GM06990 (cell line): ENCODE measurements at regions not wholly inside any gene's neighbourhood (a gene's known extent, or its start where the extent isn't known, plus 50 kb on each side); places are given as distances from the start of the nearest gene placed in this dataset.

Source experiments
- DNase-seq: peaks from one replicate; pipeline ENCODE4 v3.0.0-alpha.2; 2011; ENCODE audit not compliant: insufficient read length; ENCODE audit errors: extremely low read depth
- H3K27me3 ChIP-seq: replicated peaks from 2 replicates; pipeline ENCODE4 v1.6.0; 2011; ENCODE audit warnings: low read length; ENCODE audit not compliant: control insufficient read depth, insufficient read depth
- H3K36me3 ChIP-seq: 2 replicates; pipeline ENCODE4 v1.5.1; 2011; ENCODE audit warnings: low read length; ENCODE audit not compliant: control insufficient read depth, insufficient read depth
- H3K4me3 ChIP-seq: replicated peaks from 2 replicates; pipeline ENCODE4 v1.5.1; 2011; ENCODE audit warnings: low read depth, mild to moderate bottlenecking, control low read depth, low read length
- TF ChIP-seq, protein P1 (sequence below): IDR thresholded peaks from 2 replicates; pipeline ENCODE4 v1.5.1; 2011; ENCODE audit warnings: low read length, control low read depth, mild to moderate bottlenecking, inconsistent platforms; ENCODE audit not compliant: insufficient read depth, poor library complexity, severe bottlenecking

DNA sequence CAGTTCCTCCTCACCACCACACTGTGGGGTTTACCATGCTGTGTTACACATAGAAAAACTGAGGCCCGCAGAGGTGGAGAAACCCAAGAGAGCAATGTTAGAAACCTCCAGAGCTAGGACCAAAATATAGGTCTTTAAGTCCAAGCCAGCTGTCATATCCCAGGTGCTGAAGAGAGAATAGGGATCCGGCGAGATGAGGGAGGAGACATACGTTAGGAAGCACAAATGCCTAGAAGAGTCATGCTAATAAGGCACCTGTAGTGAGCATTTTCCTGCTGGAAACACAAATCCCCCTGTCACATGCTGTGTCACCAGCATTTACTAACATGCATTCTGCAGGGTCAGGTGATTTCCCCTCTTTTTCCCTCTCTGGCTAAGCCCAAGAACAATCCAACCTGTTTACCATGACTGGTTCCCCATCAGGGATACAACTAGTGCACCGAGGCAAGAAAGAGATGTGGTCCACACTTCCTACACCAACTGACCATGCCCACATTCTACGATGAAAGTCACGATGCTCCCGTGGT is 168.6 kb upstream of the CAMK1G start:
- TF ChIP-seq, protein P1, sequence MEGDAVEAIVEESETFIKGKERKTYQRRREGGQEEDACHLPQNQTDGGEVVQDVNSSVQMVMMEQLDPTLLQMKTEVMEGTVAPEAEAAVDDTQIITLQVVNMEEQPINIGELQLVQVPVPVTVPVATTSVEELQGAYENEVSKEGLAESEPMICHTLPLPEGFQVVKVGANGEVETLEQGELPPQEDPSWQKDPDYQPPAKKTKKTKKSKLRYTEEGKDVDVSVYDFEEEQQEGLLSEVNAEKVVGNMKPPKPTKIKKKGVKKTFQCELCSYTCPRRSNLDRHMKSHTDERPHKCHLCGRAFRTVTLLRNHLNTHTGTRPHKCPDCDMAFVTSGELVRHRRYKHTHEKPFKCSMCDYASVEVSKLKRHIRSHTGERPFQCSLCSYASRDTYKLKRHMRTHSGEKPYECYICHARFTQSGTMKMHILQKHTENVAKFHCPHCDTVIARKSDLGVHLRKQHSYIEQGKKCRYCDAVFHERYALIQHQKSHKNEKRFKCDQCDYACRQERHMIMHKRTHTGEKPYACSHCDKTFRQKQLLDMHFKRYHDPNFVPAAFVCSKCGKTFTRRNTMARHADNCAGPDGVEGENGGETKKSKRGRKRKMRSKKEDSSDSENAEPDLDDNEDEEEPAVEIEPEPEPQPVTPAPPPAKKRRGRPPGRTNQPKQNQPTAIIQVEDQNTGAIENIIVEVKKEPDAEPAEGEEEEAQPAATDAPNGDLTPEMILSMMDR, result no peak
- Histone ChIP-seq H3K4me3 (no peak overlapping the region), H3K27me3 (peaks cover 2% of the 10 kb centered on the region), H3K36me3 (no peaks in the 10 kb centered on the region)
- DNase-seq, result no peak

GRCh38 chr1:209416039-209416438 is 167.5 kb upstream of the CAMK1G start:
- peaks cover 2% of the 10 kb centered on the region for H3K27me3 ChIP-seq
- no peak for DNase-seq
- H3K4me3 ChIP-seq, result no peak overlapping the region
- TF ChIP-seq, protein P1, result no peak
- H3K36me3 ChIP-seq, result no peaks in the 10 kb centered on the region

DNA sequence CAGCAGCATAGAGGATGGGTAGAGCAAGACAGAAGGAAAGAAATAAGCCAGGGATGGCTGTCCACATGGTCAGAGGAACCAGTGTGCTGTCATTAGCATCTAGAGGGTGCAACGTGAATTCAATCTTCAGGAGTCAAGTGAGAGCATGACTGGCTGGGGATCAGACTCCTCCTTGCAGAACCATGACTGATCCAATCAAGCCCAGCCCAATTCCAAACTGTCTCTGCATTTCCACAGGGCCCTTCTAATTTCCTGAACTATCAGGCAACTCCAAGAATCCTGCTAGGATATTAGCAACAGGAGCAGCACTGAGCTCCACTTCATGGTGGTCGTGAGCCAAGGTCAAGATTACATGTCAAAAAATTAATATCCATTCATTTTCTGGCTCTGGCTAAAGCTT is 166.8 kb upstream of the CAMK1G start:
- Histone ChIP-seq H3K27me3 (peaks cover 2% of the 10 kb centered on the region), H3K36me3 (no peaks in the 10 kb centered on the region), H3K4me3 (no peak overlapping the region)
- DNase-seq, result no peak
- TF ChIP-seq, protein P1, result no peak

DNA sequence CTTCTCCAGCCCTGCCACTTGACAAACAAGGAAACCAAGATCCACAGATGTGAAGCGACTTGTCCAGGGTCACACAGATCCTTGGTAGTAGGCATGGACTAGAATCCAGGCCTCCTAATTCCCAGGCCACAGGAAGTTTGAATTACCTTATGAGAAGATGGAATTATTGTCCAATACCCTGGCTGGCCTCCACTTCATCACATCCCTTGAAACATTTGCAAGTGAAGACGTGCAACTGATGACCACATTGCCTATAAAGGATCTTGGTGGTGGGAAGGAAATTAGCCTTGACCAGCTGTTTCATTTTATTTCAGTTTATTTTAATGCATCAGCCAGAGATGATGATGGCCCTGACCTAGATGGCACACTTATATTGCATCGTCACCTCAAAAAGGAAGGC is 165.8 kb upstream of the CAMK1G start:
- H3K27me3 ChIP-seq, result peaks cover 2% of the 10 kb centered on the region
- H3K4me3 ChIP-seq, result no peak overlapping the region
- DNase-seq, result no peak
- H3K36me3 ChIP-seq, result no peaks in the 10 kb centered on the region
- TF ChIP-seq, protein P1, result no peak

DNA sequence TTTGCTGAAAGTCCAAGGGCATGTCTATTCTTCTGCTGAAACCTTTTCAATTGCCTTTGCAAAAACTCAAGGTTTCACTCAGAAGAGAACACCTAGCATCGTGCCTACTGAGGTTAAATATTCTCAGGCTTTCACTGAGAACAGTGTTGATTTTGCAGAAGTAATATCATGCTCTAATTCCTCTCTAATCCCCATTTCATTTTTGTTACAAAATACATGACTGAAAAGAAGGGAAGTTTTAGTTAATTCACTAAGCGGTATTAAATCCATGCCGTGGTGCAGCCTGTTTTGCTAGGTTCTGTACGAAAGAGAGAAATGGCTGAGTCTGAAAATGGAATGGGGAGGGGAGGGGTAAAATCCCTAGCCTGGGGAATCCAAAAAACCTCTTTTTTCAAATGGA is 163.2 kb upstream of the CAMK1G start:
- H3K36me3 ChIP-seq, result no peaks in the 10 kb centered on the region
- H3K27me3 ChIP-seq, result no peaks in the 10 kb centered on the region; the same call in 1 of the 2 replicates
- no peak for DNase-seq
- no peak overlapping the region for H3K4me3 ChIP-seq
- TF ChIP-seq, protein P1, result no peak

DNA sequence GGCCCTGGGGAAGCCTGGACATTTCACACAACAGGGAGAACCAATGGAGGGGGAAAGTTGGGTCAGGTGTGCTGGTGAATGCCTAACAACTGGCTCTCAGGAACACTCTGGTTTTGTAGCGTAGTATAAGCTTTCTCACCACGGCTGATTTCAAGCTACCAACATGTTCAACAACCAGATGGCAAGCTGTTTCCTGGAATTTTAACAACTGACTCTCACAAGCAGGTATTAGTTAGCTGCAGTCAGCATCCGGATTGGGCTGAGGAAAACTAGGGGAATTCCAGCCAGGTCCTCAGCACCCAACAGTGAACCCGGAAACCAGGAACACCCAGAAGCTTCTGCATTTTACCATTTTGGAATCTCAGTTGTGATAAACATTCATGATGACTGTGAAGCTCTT is 162.3 kb upstream of the CAMK1G start:
- H3K27me3 ChIP-seq, result peaks cover 1% of the 10 kb centered on the region; the same call in 1 of the 2 replicates
- DNase-seq, result no peak
- H3K36me3 ChIP-seq, result no peaks in the 10 kb centered on the region
- H3K4me3 ChIP-seq, result no peak overlapping the region
- TF ChIP-seq, protein P1, result no peak
